GM18951 (cell line): ENCODE measurements at regions not wholly inside any gene's neighbourhood (a gene's known extent, or its start where the extent isn't known, plus 50 kb on each side); places are given as distances from the start of the nearest gene placed in this dataset.

Experiments
- POLR2A ChIP-seq: IDR thresholded peaks from 4 replicates; pipeline ENCODE4 v1.6.1; 2011; ENCODE audit warnings: mild to moderate bottlenecking; ENCODE audit not compliant: insufficient read length, insufficient read depth; ENCODE audit errors: extremely low read depth
- in situ Hi-C: fragments of 300-500 bp; cut with MboI; formaldehyde crosslinking; loops from one replicate; pipeline ENCODE4 v1.12.0; 2022; ENCODE audit warnings: low sequenced_read_pairs, mixed read lengths, inconsistent platforms; ENCODE audit not compliant: unreplicated experiment

DNA sequence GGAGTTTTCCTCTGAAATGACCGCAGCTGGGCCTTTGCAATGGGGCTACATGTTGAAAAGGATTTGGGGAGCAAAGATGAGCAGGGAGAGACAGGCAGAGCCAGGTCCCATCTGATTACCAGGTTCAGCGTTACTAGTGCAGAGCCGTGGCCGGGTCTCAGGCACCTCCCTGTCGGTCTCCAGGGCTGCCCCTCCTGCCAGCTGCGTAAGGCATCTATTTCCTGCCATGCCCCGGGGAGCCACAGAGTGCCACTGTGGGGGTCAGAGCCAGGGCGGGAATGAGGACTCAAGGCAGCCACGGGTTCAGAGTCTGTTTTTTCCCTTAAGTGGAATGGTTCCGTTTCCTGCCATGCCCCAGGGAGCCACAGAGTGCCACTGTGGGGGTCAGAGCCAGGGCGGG, 382.6 kb upstream of the SHH start:
- no peak for TF ChIP-seq POLR2A
- in situ Hi-C loops, result no loop called here

DNA sequence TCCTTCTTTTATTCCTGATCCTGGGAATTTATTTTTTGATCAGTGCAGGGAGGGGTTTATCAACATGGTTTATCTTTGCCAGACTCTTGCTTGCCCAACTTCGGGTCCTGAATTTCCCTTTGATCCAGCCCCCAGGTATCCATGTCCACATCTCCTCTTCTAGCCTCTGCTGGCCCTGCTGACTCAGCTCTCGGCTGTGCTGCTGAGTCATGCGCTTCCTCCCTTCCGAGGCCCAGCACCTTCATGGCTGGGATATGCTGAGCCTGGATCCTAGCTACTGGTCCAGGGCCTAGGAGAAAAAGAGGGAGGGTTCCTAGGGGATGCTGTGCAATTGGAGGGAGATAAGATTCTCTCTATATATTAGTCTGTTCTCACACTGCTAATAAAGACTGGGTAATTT, 380.7 kb upstream of the SHH start:
- in situ Hi-C loops, result no loop called here
- no peak for TF ChIP-seq POLR2A

DNA sequence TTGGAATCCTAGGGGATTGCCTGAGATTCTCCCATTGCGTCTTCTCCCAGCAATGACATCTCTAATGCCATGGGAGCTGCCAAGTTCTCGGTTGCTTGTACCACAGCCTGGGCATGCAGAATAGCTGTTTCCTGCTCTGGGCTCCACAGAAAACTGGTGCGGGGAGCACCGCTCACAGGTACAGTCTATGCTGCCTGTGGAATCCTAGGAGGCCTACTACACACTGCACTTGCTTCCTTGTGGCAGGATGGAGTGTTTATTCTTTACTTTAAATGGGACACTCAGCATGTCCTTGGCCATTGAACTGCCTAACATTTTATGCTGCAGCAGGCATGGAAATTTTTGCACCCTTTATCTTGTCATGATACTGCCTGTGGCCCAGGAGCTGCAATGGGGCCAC, 378.8 kb upstream of the SHH start:
- no peak for TF ChIP-seq POLR2A
- in situ Hi-C loops, result no loop called here

DNA sequence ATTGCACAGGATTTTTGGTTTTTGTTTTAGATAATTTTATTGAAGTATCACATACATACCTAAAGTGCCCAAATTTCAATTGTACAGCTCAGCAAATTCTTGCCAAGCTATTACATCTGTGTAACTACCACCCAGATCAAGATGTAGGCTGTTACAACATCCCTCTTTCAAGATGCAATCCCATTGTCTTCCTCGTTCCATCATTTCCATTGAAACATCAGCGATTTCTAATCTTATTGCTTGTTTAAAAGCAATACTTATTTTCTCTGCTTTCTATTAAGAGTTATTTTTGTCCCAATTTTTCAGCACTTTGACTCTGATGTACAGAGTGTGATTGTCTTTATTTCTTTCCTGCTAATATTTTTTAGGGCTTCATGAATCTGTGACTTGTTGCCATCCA, 372.8 kb upstream of the SHH start:
- TF ChIP-seq POLR2A, result no peak
- in situ Hi-C loops, result no loop called here

DNA sequence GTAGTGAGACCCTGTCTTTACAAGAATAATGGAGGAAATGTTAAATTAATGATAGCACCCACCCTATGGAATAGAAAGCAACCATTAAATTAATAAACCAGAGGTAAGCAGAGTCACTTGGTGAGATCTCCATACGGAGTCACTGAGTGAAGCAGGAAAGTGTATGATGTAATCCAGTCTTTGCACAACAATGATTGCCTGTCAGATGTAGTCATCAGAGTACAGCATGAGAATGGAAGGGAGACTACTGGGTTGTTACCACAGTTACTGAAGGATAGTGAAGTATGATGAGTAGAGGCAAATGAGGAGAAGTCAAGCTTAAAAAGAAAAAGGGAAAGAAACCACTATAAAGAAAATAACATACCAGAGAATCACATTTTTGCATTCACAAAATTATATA, 371.9 kb upstream of the SHH start:
- TF ChIP-seq POLR2A, result no peak
- in situ Hi-C loops, result no loop called here

DNA sequence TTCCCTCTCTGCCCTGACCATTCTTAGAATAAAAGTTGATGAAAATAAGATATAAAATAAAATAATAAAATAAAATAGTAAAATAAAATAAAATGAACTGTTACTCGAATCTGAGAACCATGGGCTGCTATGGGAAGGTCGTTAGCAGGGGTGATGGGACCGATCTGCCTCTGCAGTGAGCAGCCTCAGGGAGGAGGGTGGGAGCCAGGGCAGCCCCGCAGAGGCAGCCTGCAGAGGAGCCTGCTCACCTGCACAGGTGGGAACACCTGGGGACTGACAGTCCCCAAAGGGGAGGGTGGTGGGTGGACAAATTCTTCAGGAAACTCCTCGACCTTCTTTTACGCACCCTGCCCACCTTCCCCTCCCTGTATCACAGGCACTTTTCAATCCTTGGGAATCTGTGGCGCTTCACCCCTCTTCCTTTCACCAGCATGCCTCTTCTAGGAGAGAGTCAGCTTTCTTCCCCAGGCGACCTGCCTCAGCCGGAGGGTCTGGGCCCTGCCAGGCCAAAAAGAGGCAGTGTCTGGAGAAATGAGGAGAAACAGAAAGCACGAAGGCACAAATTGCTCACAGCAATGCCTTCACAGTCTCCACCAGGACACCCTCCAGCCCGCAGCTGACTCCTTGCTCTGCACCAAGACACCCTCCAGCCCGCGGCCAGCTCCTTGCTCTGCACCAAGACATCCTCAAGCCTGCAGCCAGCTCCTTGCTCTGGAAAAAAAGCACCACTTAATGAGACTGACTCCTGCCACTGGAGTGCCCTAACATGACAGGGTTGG, 368.4 kb upstream of the SHH start:
- no peak for TF ChIP-seq POLR2A
- in situ Hi-C loops, result no loop called here

DNA sequence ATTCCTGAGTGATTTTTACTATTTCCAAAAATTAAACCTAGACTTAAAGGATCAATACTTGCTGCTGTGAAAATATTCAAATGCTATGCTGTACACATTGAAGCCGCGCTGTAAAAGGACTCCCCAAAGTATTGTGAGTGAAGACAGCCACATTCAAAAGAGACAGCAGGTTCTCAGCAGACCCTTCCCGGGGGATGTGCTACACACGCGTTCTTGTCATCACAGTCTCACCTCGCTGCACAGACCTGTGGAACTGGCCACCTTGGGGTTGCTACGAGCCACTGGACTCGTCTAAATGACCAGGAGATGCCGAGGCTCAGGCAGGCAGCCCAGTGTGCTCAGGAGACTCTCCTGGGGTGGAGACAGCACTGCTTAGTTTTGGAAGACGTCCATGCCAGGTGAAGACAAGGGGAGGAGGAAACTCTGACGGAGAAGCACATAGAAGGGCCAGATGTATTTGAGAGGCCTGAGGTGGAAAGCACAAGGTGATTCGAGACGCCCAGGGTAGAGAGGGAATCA, 367.7 kb upstream of the SHH start:
- in situ Hi-C loops, result no loop called here
- no peak for TF ChIP-seq POLR2A

DNA sequence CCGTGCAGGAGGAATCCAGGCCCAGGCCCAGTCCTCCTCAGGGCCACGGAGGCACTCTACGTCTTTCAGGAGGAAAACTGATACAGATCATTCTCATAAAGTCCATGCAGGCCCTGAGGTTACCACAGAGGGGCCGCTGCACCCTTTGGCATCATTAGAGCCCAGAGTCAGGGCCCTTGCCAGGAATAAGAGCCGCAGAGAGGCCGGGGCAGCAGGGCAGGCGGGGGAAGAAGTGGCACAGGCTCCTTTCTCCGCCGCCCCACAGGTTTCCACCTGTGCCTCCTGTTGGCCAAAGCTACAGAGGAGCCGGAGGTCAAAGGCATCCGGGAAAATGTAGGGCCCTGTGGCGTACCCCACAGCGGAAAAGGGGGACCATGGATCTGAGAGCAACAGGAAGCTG, 366.6 kb upstream of the SHH start:
- TF ChIP-seq POLR2A, result no peak
- in situ Hi-C loops, result no loop called here

DNA sequence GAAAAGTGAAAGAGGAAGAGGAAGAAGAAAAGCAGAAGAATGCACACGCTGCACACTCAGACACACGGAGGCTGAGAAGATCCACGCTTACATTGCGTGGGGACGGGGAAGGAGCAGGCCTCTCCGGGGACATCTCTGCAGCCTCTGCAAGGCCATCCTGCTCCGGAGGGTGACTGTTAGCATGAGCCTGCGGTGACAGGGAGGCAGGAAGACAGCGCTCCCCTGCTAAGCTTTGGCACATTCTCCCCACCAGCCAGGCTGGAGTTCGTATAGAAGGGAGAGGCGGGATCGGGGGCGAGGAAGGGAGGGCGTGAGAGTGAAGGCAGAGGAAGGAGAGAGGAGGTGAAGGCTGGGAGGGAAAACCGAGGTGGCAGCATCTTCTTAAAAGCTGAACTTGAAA, 366.0 kb upstream of the SHH start:
- in situ Hi-C loops, result no loop called here
- no peak for TF ChIP-seq POLR2A

DNA sequence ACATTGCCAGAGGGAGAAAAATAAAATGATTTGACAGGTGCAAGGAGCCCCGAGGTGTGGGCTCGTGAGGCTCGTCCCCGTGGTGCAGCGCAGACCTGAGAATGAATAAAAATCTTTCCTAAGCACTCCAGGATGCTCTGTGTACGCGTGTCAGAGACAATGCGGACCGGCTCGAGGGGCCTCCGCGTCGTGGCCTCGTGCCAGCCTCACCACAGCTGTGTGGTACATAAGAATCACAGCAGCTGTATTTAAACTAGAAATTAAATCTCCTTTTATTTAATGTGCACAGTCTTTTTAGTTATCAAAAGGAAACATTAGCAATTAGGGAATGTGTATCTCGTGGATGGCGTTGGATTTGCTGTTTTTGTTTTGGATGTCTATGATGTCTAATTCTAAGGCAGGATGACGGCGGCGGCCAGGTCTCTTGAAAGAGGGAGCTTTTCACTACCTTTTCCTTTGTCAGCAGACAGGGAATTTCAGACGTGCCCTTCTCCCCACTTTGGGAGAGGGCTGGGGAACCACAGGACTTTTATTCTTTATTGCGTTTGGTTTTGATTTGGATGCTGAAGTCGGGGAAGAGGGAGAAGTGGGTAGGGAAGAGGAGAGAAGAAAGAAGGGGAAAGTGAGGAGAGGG, 365.3 kb upstream of the SHH start:
- in situ Hi-C loops, result no loop called here
- no peak for TF ChIP-seq POLR2A

DNA sequence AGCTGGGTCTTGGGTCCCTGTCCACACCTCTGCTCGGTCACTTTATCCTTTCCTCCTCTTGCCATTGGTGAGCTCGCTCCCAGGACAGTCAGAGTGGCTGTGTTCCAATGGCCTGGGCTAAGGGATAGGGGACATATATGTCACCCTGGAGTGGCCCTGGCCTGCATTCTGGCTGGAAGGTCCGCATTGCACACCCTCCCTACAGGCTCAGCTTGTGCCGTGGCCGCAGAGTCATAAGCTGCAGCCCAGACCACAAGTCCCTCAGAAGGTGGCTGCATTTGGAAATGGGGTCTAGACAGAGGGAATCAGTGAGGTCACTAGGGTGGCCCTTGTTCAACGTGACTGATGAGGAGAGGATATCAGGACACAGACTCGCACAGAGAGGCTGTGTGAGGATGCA, 363.8 kb upstream of the SHH start:
- no peak for TF ChIP-seq POLR2A
- in situ Hi-C loops, result no loop called here

DNA sequence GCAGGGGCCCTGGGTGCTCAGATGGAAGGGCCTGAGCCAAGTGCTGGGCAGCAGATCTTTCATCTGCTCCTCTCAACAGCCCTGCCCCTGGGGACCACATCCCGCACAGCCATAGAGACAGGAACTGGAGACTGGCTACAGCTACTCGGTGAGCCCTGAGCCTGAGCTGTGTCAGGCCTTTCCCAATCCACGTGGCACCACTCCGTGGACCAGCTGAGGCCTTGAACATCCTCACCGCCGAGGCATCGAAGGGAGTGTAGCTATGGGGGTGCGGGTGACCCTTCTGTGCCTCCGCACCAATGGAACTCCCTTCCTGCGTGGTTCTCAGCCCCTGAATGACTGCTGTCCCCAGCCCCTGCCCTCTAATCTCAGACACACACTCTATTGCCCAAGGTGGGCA, 362.7 kb upstream of the SHH start:
- in situ Hi-C loops, result no loop called here

DNA sequence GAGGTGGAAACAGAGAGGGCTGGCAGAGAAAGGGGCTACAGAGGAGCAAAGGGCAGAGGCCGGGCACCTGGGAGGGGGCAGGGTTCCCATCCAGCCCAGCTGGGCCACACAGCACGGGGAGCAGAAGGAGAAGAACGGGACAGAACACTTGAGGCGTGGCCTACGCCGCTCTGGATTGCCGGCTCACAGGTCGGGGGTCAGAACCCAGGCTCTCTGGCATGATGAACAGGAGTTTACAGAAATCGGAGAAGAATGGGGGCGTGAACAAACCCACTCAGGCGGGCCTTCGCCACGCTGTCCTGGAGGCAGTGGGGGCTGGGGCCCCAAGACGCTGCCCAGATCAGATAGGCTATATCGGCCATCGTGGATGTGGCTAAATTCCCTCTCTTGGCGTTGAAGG, 362.2 kb upstream of the SHH start:
- TF ChIP-seq POLR2A, result no peak
- in situ Hi-C loops, result no loop called here

More for the DNA sequence above, 362.7 kb upstream of the SHH start:
- TF ChIP-seq POLR2A, result no peak

DNA sequence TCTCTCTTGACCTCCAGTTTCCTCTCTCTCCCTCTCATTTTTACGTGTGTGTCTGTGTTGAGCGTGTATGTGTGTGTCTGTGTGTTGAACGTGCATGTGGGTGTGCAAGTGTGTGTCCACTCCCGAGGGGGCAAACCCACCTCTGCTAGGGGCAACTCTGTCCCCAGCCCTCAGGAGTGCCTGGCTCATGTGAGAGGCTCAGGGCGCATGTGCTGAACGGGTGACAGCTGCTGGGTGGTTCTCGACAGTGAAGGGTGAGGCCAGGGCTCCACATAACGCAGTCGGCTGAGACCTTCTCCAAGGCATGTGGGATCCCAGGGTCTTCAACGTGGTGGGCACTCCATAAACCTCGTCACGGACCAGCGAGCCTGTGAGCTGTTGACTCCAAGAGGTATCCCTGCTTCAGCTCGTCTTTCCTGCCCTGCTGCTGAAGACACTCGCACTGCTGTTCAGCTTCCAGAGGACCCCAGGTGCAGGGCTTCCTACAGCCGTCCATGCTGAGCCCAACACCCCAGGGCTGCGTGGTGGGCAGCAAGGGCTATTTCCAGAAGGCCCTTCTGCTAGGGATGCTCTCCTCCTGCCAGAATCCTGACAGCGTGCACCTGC, 361.6 kb upstream of the SHH start:
- TF ChIP-seq POLR2A, result no peak
- in situ Hi-C loops, result no loop called here
